Heart left ventricle (tissue), 16 donors: ENCODE measurements at regions not wholly inside any gene's neighbourhood (a gene's known extent, or its start where the extent isn't known, plus 50 kb on each side); places are given as distances from the start of the nearest gene placed in this dataset.

Experiments used
- ATAC-seq, 4 donors: fragments of 200-7000 bp; cut with Tn5 transposase; one replicate each; pipeline ENCODE4 v1.9.1; 2020 to 2022; ENCODE audit warnings: moderate library complexity in 4 of 4, mild to moderate bottlenecking in 3 of 4, moderate number of reproducible peaks in 1 of 4
- DNase-seq, 5 donors: peaks; one replicate each; pipeline ENCODE4 v3.0.0-alpha.2; 2020
- H3K27ac ChIP-seq, 12 donors: fragments of 200-600 bp; sonication (generic) in 4 of 12; one replicate each; pipeline versions ENCODE4 v1.5.0 to v1.8.0; 2016 to 2022; ENCODE audit warnings: mild to moderate bottlenecking in 2 of 12
- H3K27me3 ChIP-seq, 9 donors: fragments of 200-600 bp; sonication (generic) in 2 of 9; one replicate each; pipeline versions ENCODE4 v1.5.1 to v1.8.0; 2016 to 2022; ENCODE audit warnings: mild to moderate bottlenecking in 3 of 9
- H3K36me3 ChIP-seq, 9 donors: fragments of 200-600 bp; sonication (generic) in 2 of 9; one replicate each; pipeline versions ENCODE4 v1.5.0 to v1.8.0; 2018 to 2022; ENCODE audit warnings: mild to moderate bottlenecking in 2 of 9
- H3K4me1 ChIP-seq, 12 donors: fragments of 200-600 bp; sonication (generic) in 4 of 12; one replicate each; pipeline versions ENCODE4 v1.5.0 to v1.8.0; 2016 to 2022; ENCODE audit warnings: mild to moderate bottlenecking in 3 of 12
- H3K4me3 ChIP-seq, 12 donors: fragments of 200-600 bp; sonication (generic) in 4 of 12; one replicate each; pipeline versions ENCODE4 v1.5.0 to v1.8.0; 2017 to 2022; ENCODE audit warnings: mild to moderate bottlenecking in 9 of 12, moderate library complexity in 4 of 12
- H3K9me3 ChIP-seq, 12 donors: fragments of 200-600 bp; sonication (generic) in 4 of 12; one replicate each; pipeline versions ENCODE4 v1.5.0 to v1.8.0; 2016 to 2022; ENCODE audit warnings: mild to moderate bottlenecking in 1 of 12
- CTCF ChIP-seq, 12 donors: fragments of 200-600 bp; sonication (generic) in 4 of 12; IDR thresholded peaks; one replicate each; pipeline versions ENCODE4 v1.5.0 to v1.8.0; 2018 to 2022; ENCODE audit warnings: antibody characterized with exemption in 12 of 12, mild to moderate bottlenecking in 5 of 12
- POLR2A ChIP-seq, 2 donors: fragments of 450-650 bp; IDR thresholded peaks; one replicate each; pipeline ENCODE4 v1.6.1; 2017; ENCODE audit warnings: antibody characterized with exemption in 2 of 2, mild to moderate bottlenecking in 2 of 2, moderate library complexity in 2 of 2
- WGBS, 4 donors: extraction: QIAGEN DNeasy Blood & Tissue Kit in 2 of 4; methylation state at CpG; one replicate each; pipeline versions ENCODE4 v1.1.5 to v1.1.7; 2013 to 2018; 5-methylcytosine and 5-hydroxymethylcytosine counted together
- intact Hi-C, 10 donors: fragments of 100-400 bp; cut with DNase I; formaldehyde crosslinking; loops; one replicate each; pipeline versions ENCODE4 v1.11.1 to v1.14.2; 2022
- donor health status: ischemic (EF 13 %, LVEDD 7.1; RV severe dilation, severe dysfunction).
- donor health status: healthy with polysubstance abuse.
- donor health status: DM: no; HTN: yes; CAD: no.
- donor health status: DM: no; HTN: no; CAD: no.
- donor health status: ischemic (EF 25% LVEDD 6.9; RV normal size, moderate dysfunction).
- donor health status: ischemic (EF 25% LVEDD 5.7; RV mildly dilated, moderate dysfunction).
- donor health status: healthy.
- donor health status: DM: yes; HTN: yes; CAD: no.
- donor health status: ischemic (EF 35%, LVEDD 5.7; RV mildly dilated, moderate dysfunction).
- donor health status: nonischemic (EF 11% LVEDD 7.7; RV severe dilation, severe dysfunction).
- donor health status: DM: yes; HTN: yes; CAD: no.
- donor health status: PGD.
- donor health status: ischemic (EF 29% LVEDD 5.4; RV normal size, mild dysfunction).
- donor health status: nonischemic (EF 23%, LVEDD 6.1; RV moderate dilation, normal function).

DNA sequence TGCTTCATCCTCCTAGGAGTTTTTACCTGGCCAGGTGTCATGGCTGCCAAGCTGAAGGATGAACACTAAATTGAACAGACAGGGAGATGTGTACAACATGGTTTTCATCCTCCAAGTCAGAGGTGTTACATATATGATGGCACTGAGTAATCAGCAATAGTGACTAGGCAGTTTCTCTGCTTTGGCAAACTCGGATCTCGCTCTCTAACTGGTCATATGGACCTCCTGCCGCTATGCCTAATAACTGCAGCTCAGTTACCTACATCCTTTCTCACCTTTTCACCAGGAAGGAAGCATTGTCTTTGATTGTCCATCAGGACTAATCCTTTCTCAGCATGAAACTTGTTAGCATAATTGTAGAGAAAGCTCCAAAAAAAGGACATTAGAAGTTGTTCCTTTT, 175.9 kb upstream of the PLSCR5 start:
- Histone ChIP-seq H3K27ac (no peak overlapping the region), H3K9me3 (no peaks in the 10 kb centered on the region), H3K27me3 (no peaks in the 10 kb centered on the region), H3K4me3 (no peak overlapping the region), H3K4me1 (peaks cover 0 to 4% (median 0%) of the 10 kb centered on the region in 12 donors), H3K36me3 (no peaks in the 10 kb centered on the region)
- 22 to 51% (median 35%) methylated on average over 3 of the region's 3 CpGs for WGBS, 4 donors
- DNase-seq: no peak
- ATAC-seq: no peak
- intact Hi-C loops: no loop called here
- TF ChIP-seq POLR2A (IDR thresholded peaks at IDR 0.05) (no peak), CTCF (IDR thresholded peaks at IDR 0.05) (no peak)

DNA sequence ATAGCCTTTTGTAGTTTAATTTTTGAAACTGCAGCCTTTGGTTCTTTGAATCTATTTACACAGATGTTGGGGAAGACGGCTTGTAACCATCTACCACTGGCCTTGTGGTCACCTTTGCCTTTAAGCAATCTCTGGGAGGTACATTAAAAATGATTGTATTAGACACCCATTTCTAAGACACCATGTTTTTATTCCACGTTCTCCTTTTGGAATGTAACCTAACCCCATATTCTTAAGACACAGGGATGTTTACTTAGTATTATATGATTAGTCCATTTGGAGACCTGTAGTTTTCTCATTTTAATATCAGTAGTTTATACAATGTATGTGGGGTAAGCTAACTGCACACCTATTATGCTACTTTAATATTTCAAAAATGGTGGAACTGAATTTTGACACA, 175.1 kb upstream of the PLSCR5 start:
- Histone ChIP-seq H3K9me3 (no peaks in the 10 kb centered on the region), H3K27me3 (no peaks in the 10 kb centered on the region), H3K4me3 (no peak overlapping the region), H3K27ac (no peak overlapping the region), H3K4me1 (peaks cover 0 to 4% (median 0%) of the 10 kb centered on the region in 12 donors), H3K36me3 (no peaks in the 10 kb centered on the region)
- ATAC-seq: no peak
- WGBS, 4 donors: 77 to 82% (median 79%) methylated on average over 2 of the region's 2 CpGs
- DNase-seq: no peak
- intact Hi-C loops: no loop called here
- no peak for TF ChIP-seq POLR2A (IDR thresholded peaks at IDR 0.05)
- TF ChIP-seq CTCF (IDR thresholded peaks at IDR 0.05): no peak

DNA sequence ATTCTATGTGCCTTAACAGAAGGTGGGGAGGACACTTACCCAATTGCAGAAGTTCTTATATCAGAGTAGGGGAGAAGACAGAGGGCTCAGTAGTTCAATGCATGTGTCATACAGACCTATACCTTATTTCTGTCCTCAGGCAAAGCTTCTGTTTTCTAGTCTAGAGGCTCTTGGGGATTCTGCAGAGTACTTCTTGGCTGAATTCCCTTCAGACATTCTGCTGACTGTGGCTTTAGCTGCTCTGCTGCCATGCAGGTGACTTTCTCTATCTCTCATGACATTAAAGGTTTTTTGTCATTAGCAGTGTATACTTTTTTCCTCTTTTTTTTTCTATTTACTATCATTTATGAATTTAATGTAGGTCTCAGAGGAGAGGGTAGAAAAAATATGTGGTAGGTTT, 172.8 kb upstream of the PLSCR5 start:
- no peaks in the 10 kb centered on the region for H3K27me3 ChIP-seq
- H3K27ac ChIP-seq: no peak overlapping the region
- H3K4me3 ChIP-seq: no peak overlapping the region
- ATAC-seq (no peak), DNase-seq (no peak)
- TF ChIP-seq CTCF (IDR thresholded peaks at IDR 0.05) (no peak), POLR2A (IDR thresholded peaks at IDR 0.05) (no peak)
- intact Hi-C loops: no loop called here
- peaks cover 0 to 4% (median 0%) of the 10 kb centered on the region in 12 donors for H3K4me1 ChIP-seq
- H3K36me3 ChIP-seq: no peaks in the 10 kb centered on the region
- no peaks in the 10 kb centered on the region for H3K9me3 ChIP-seq

DNA sequence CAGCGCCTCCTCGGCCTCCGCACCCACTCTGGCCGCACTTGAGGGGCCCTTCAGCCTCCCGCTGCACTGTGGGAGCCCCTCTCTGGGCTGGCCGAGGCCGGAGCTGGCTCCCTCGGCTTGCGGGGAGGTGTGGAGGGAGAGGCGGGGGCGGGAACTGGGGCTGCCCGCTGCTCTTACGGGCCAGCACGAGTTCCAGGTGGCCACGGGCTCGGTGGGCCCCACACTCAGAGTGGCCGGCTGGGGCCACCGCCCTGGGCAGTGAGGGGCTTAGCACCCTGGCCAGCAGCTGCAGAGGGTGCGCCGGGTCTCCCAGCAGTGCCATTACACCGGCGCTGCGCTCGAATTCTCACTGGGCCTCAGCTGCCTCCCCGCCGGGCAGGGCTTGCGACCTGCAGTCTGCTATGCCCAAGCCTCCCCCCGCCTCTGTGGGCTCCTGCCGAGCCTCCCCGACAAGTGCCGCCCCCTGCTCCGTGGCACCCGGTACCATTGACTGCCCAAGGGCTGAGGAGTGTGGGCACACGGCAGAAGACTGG, 167.1 kb upstream of the PLSCR5 start:
- H3K27ac ChIP-seq: no peak overlapping the region
- no peak overlapping the region for H3K4me3 ChIP-seq
- ATAC-seq (no peak), DNase-seq (peak in 1 of 5 donors; percentile 48)
- no peaks in the 10 kb centered on the region for H3K4me1 ChIP-seq
- peaks cover 0 to 3% (median 0%) of the 10 kb centered on the region in 12 donors for H3K9me3 ChIP-seq
- no peaks in the 10 kb centered on the region for H3K27me3 ChIP-seq
- no peaks in the 10 kb centered on the region for H3K36me3 ChIP-seq
- intact Hi-C loops: no loop called here
- 96 to 97% (median 97%) methylated on average over 15 to 34 of the region's 34 CpGs for WGBS, 4 donors
- TF ChIP-seq POLR2A (IDR thresholded peaks at IDR 0.05): no peak
- no peak for TF ChIP-seq CTCF (IDR thresholded peaks at IDR 0.05)
